ENCODE measurements at regions not wholly inside any gene's neighbourhood (a gene's known extent, or its start where the extent isn't known, plus 50 kb on each side); places are given as distances from the start of the nearest gene placed in this dataset.
"Not testable (repeated sequence)": the region's sequence is repeated elsewhere in the genome, so short reads cannot be mapped to it uniquely, and the experiment has no call there.

GRCh38 chr10:36780158-36780557 lies 345.2 kb upstream of the ANKRD30A start:
- intact Hi-C loops (cut with DNase I; ENCODE audit: low total_unique reads) = no loop called here
- peaks cover 0 to 6% (median 0%) of the 10 kb centered on the region in 3 donors for H3K27me3 ChIP-seq
- no peak overlapping the region for H3K27ac ChIP-seq
- H3K4me3 ChIP-seq = no peak overlapping the region
- H3K9me3 ChIP-seq = no peaks in the 10 kb centered on the region
- 52 to 68% (median 61%) methylated on average over 6 of the region's 6 CpGs for WGBS, 5 donors
- TF ChIP-seq EP300 (IDR thresholded peaks at IDR 0.05) (no peak), POLR2AphosphoS5 (IDR thresholded peaks at IDR 0.05) (no peak)
- no peak for DNase-seq
- no peaks in the 10 kb centered on the region for H3K36me3 ChIP-seq
- peaks cover 0 to 5% (median 0%) of the 10 kb centered on the region in 4 donors for H3K4me1 ChIP-seq

- Histone ChIP-seq H3K4me1 (peaks cover 0 to 5% (median 0%) of the 10 kb centered on the region in 4 donors), H3K36me3 (no peaks in the 10 kb centered on the region), H3K27ac (no peak overlapping the region), H3K27me3 (peaks cover 0 to 6% (median 0%) of the 10 kb centered on the region in 3 donors), H3K9me3 (no peaks in the 10 kb centered on the region), H3K4me3 (no peak overlapping the region)
- no peak for TF ChIP-seq POLR2AphosphoS5 (IDR thresholded peaks at IDR 0.05)
- TF ChIP-seq CTCF (IDR thresholded peaks at IDR 0.05) = peak in 5 of 7 experiments; percentile 51 to 59 (median 54)
- TF ChIP-seq EP300 (IDR thresholded peaks at IDR 0.05) = no peak
- no peak for TF ChIP-seq POLR2A (IDR thresholded peaks at IDR 0.05)
- intact Hi-C loops (cut with DNase I; ENCODE audit: low total_unique reads) = loop anchor here (5.0 kb wide), 1 partner anchor 1142 kb away; no protein-coding TSS in a partner anchor
- DNase-seq = peak in 1 of 2 donors; percentile 86
- 2 to 11% (median 4%) methylated on average over 2 of the region's 2 CpGs for WGBS, 5 donors
These were observed 346.1 kb upstream of the ANKRD30A start for GRCh38 chr10:36779238-36779846.

GRCh38 chr10:36778651-36779050 lies 346.7 kb upstream of the ANKRD30A start:
- Histone ChIP-seq H3K27ac (no peak overlapping the region), H3K9me3 (no peaks in the 10 kb centered on the region), H3K4me3 (no peak overlapping the region), H3K4me1 (peaks cover 0 to 5% (median 0%) of the 10 kb centered on the region in 4 donors), H3K27me3 (peaks cover 0 to 6% (median 0%) of the 10 kb centered on the region in 3 donors), H3K36me3 (no peaks in the 10 kb centered on the region)
- TF ChIP-seq POLR2AphosphoS5 (IDR thresholded peaks at IDR 0.05) = no peak
- no peak for TF ChIP-seq CTCF (IDR thresholded peaks at IDR 0.05)
- no peak for TF ChIP-seq POLR2A (IDR thresholded peaks at IDR 0.05)
- no peak for TF ChIP-seq EP300 (IDR thresholded peaks at IDR 0.05)
- no peak for DNase-seq
- intact Hi-C loops (cut with DNase I; ENCODE audit: low total_unique reads) = loop anchor here (5.0 kb wide), 1 partner anchor 1141 kb away; no protein-coding TSS in a partner anchor

- no peaks in the 10 kb centered on the region for H3K27me3 ChIP-seq
- intact Hi-C loops (cut with DNase I; ENCODE audit: low total_unique reads) = no loop called here
- H3K4me3 ChIP-seq = no peak overlapping the region
- H3K9me3 ChIP-seq = no peaks in the 10 kb centered on the region
- TF ChIP-seq POLR2AphosphoS5 (IDR thresholded peaks at IDR 0.05) = no peak
- 91 to 93% (median 92%) methylated on average over 2 of the region's 2 CpGs for WGBS, 5 donors
- H3K4me1 ChIP-seq = no peaks in the 10 kb centered on the region
- no peak overlapping the region for H3K27ac ChIP-seq
- DNase-seq = no peak
- no peaks in the 10 kb centered on the region for H3K36me3 ChIP-seq
These were observed 351.7 kb upstream of the ANKRD30A start for GRCh38 chr10:36773652-36774051.

GRCh38 chr10:36771725-36772124 lies 353.7 kb upstream of the ANKRD30A start:
- no peaks in the 10 kb centered on the region for H3K4me1 ChIP-seq
- WGBS, 5 donors = 54 to 89% (median 79%) methylated on average over 1 of the region's 1 CpG
- H3K9me3 ChIP-seq = no peaks in the 10 kb centered on the region
- no peak overlapping the region for H3K4me3 ChIP-seq
- intact Hi-C loops (cut with DNase I; ENCODE audit: low total_unique reads) = no loop called here
- no peak for DNase-seq
- H3K36me3 ChIP-seq = no peaks in the 10 kb centered on the region
- no peaks in the 10 kb centered on the region for H3K27me3 ChIP-seq
- H3K27ac ChIP-seq = no peak overlapping the region
- TF ChIP-seq CTCF (IDR thresholded peaks at IDR 0.05) (no peak), POLR2A (IDR thresholded peaks at IDR 0.05) (no peak), EP300 (IDR thresholded peaks at IDR 0.05) (no peak), POLR2AphosphoS5 (IDR thresholded peaks at IDR 0.05) (no peak)

GRCh38 chr10:36769741-36770140 lies 355.7 kb upstream of the ANKRD30A start:
- H3K9me3 ChIP-seq; H3K4me3 ChIP-seq; H3K36me3 ChIP-seq; H3K27me3 ChIP-seq; DNase-seq; H3K4me1 ChIP-seq; H3K27ac ChIP-seq; intact Hi-C loops (cut with DNase I; ENCODE audit: low total_unique reads): not testable (repeated sequence)
- WGBS, 5 donors = 75 to 92% (median 87%) methylated on average over 7 of the region's 7 CpGs
